GM13977 (cell line): ENCODE measurements at regions not wholly inside any gene's neighbourhood (a gene's known extent, or its start where the extent isn't known, plus 50 kb on each side); places are given as distances from the start of the nearest gene placed in this dataset.

ENCODE experiments used
- DNase-seq: peaks from one replicate; pipeline ENCODE4 v3.0.0; 2012; ENCODE audit warnings: low spot score
- in situ Hi-C: fragments of 300-500 bp; cut with MboI; formaldehyde crosslinking; loops from one replicate; pipeline ENCODE4 v1.12.0; 2022; ENCODE audit warnings: low sequenced_read_pairs, low pct_unique_long_range_greater_than_20kb, mixed read lengths, inconsistent platforms; ENCODE audit not compliant: unreplicated experiment
- TF ChIP-seq, protein P1 (sequence below): IDR thresholded peaks from 2 replicates; pipeline ENCODE4 v1.5.1; 2012; ENCODE audit warnings: mild to moderate bottlenecking, control low read depth; ENCODE audit not compliant: insufficient read depth; ENCODE audit errors: extremely low read depth, missing control alignments

DNA sequence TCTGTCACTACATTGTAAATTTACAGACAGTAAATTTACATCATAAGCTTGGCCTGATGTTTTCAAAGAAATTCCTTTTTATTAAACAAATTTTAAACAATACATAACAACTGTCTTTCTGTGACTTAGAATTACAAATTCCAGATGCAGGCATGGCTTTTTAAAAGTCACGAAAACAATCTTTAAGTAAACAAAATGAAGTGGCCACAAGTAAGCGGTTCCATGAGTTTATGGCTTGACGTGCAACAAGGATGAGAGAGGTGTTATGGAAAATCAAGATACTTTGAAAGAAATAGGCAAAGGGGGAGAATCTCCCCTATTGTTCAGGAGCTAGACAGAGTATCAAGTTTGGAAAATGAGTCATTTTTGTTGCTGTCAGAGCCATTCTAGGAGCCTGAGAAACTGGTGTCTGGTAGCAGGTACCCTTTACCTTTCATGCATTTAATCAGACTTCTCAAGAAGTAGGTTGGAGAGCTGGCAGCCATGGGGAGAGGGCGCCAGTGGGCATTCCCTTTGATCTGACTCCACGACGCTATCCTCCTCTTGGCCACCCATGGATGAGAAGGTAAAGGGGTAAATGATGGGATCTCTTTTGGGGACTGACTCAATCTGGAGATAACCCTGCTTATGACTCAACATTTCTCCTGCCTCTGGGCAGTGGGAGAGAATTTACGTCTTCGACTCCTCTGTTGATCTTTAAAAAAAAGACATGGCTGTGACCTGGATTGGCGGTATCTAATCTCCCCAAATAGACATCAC lies 217.2 kb downstream of the SPRY1 start:
- DNase-seq: no peak
- in situ Hi-C loops: no loop called here

DNA sequence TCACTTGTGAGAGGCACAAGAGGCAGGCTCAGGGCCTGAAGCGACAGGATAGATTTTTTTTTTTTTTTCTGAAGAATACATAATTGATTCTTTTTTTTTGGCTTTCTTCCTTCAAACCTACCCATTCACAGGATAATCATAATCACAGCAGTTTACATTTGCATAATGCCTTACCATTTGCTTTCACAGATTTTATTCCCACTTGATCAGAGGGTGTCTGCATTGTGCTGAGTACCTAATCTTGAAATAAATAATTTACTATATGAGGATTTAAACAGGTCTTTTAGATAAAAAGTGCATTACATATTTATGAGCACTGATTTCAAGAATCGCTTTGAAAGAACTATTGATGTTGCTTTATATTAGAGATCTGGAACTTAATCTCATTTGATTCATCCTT lies 219.3 kb downstream of the SPRY1 start:
- TF ChIP-seq, protein P1, sequence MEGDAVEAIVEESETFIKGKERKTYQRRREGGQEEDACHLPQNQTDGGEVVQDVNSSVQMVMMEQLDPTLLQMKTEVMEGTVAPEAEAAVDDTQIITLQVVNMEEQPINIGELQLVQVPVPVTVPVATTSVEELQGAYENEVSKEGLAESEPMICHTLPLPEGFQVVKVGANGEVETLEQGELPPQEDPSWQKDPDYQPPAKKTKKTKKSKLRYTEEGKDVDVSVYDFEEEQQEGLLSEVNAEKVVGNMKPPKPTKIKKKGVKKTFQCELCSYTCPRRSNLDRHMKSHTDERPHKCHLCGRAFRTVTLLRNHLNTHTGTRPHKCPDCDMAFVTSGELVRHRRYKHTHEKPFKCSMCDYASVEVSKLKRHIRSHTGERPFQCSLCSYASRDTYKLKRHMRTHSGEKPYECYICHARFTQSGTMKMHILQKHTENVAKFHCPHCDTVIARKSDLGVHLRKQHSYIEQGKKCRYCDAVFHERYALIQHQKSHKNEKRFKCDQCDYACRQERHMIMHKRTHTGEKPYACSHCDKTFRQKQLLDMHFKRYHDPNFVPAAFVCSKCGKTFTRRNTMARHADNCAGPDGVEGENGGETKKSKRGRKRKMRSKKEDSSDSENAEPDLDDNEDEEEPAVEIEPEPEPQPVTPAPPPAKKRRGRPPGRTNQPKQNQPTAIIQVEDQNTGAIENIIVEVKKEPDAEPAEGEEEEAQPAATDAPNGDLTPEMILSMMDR: no peak
- in situ Hi-C loops: no loop called here
- DNase-seq: no peak

More for the DNA sequence above, 217.2 kb downstream of the SPRY1 start:
- TF ChIP-seq, protein P1: no peak

DNA sequence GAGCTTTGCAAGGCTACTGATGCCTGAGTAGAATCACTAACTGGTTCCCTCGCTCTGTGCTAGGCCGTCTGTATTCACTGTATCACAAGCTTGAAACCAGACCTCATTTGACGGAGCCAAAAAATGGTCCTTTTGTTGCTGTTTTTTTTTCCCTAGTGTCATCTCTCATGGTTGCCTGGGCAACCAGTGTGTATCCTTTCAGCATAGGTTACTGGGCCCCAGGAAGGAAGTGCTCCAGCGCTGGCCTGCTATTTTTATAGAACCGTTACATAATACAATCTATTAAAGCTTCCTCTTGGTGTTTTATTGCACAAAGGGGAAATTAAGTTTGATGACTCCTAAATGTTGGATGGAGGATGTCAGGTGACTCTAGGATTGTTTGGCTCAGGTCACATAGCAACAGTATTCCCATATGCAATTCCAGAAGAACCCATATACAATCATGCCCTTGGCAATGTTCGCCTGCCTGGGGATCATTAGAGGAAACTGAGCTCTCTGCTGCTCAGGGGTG lies 220.4 kb downstream of the SPRY1 start:
- TF ChIP-seq, protein P1: no peak
- DNase-seq: no peak
- in situ Hi-C loops: no loop called here

DNA sequence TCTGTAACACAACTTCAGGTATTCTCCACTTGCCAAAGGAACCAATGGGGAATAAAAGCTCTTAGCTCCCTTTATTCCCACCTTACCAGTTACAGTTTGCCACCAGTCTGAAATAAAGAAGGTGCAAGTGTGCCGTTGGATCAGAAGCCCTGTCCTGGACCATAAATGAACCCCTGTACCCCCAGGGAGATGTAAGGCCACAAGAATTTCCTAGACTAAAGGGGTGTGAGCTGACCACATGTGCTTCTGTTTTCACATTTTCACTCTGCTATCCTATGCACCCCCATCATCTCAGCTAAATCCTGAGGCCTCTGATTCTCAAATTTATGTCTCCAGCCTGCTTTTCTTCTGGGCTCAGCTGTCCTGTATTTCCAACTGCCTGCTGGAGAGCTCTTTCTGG lies 221.2 kb downstream of the SPRY1 start:
- in situ Hi-C loops: no loop called here
- no peak for DNase-seq
- TF ChIP-seq, protein P1: no peak

DNA sequence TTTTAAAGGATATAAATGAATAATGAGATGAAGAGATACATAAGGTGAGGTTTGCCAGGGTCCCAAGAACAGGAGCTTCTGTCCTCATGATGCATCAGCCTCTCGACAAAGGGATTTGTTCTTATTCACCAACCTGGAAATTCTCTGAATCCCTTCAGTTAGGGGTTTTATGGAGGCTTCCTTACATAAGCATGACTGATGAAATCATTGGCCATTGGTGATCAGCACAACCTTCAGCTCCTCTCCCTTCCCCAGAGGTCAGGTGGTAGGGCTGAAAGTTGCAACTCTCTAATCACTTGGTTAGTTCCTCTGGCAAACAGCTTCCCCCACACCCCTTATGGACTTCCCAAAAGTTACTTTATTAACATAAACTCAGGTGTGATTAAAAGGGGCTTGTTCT lies 222.0 kb downstream of the SPRY1 start:
- in situ Hi-C loops: no loop called here
- TF ChIP-seq, protein P1: no peak
- no peak for DNase-seq

DNA sequence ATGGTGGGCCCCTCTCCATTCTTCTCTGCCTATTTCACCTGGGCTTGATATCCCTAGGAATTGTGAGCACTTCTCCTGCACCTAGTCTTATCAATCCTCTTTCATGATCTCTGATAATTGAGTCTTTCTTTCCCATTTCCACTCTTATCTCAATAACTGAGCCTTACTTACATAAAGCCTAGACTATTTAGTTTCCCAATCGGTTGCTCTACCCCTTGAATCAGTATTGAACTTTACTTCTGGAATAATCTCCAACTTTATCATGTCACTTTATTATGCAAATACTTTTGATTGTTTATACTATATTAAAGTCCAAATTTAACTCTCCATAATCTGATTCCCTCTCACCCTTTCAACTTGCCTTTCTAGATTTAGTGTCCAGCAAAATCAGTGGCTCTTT lies 222.7 kb downstream of the SPRY1 start:
- in situ Hi-C loops: no loop called here
- TF ChIP-seq, protein P1: no peak
- DNase-seq: no peak
